C4-2B (cell line): ENCODE measurements at regions not wholly inside any gene's neighbourhood (a gene's known extent, or its start where the extent isn't known, plus 50 kb on each side); places are given as distances from the start of the nearest gene placed in this dataset.
"Not testable (repeated sequence)": the region's sequence is repeated elsewhere in the genome, so short reads cannot be mapped to it uniquely, and the experiment has no call there.

Experiments
- CTCF ChIP-seq: fragments of 450-650 bp; conservative IDR thresholded peaks from 2 replicates; pipeline ENCODE4 v1.5.1; 2017; ENCODE audit warnings: mild to moderate bottlenecking
- ZFX ChIP-seq: fragments of 450-650 bp; IDR thresholded peaks from 2 replicates; pipeline ENCODE4 v1.6.1; 2017

DNA sequence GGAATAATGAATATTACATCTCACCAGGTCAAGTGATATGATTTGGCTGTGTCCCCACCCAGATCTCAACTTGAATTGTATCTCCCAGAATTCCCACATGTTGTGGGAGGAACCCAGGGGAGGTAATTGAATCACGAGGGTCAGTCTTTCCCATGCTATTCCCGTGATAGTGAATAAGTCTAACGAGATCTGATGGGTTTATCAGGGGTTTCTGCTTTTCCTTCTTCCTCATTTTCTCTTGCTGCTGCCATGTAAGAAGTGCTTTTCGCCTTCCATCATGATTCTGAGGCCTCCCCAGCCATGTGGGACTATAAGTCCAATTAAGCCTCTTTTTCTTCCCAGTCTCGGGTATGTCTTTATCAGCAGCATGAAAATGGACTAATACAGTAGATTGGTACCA is 58.4 kb upstream of the HPDL start:
- not testable (repeated sequence) for TF ChIP-seq CTCF, ZFX
